K562 (cell line): ENCODE measurements at regions not wholly inside any gene's neighbourhood (a gene's known extent, or its start where the extent isn't known, plus 50 kb on each side); places are given as distances from the start of the nearest gene placed in this dataset.

ENCODE experiments used
- NR1H2 ChIP-seq: sonication (generic); formaldehyde crosslinking; IDR thresholded peaks from 2 replicates; pipeline ENCODE4 v1.4.0; 2020; ENCODE audit warnings: mild to moderate bottlenecking, missing genetic modification reagents
- U2AF1 ChIP-seq: fragments of 200-400 bp; formaldehyde crosslinking; optimal IDR thresholded peaks from 2 replicates; pipeline ENCODE3; 2017; ENCODE audit warnings: mild to moderate bottlenecking, low read depth, low read length, moderate library complexity
- ZNF699 ChIP-seq: fragments of 250-450 bp; sonication (Bioruptor Pico); IDR thresholded peaks from 2 replicates; pipeline ENCODE4 v1.8.0; 2021; ENCODE audit warnings: mild to moderate bottlenecking, moderate library complexity; ENCODE audit not compliant: insufficient replicate concordance
- TF ChIP-seq, protein P1 (sequence below): fragments of 250-450 bp; sonication (Bioruptor Pico); IDR thresholded peaks from 2 replicates; pipeline ENCODE4 v1.5.0; 2021; ENCODE audit warnings: mild to moderate bottlenecking, moderate library complexity
- TF ChIP-seq, protein P2 (sequence below): sonication (generic); formaldehyde crosslinking; IDR thresholded peaks from 2 replicates; pipeline ENCODE4 v1.9.0; 2022; ENCODE audit warnings: mild to moderate bottlenecking, missing genetic modification reagents
- TF ChIP-seq, protein P3 (sequence below): fragments of 200-800 bp; sonication (Bioruptor generic); IDR thresholded peaks from 2 replicates; pipeline ENCODE4 v1.6.1; 2016; ENCODE audit warnings: missing genetic modification characterization, missing compliant biosample characterization

DNA sequence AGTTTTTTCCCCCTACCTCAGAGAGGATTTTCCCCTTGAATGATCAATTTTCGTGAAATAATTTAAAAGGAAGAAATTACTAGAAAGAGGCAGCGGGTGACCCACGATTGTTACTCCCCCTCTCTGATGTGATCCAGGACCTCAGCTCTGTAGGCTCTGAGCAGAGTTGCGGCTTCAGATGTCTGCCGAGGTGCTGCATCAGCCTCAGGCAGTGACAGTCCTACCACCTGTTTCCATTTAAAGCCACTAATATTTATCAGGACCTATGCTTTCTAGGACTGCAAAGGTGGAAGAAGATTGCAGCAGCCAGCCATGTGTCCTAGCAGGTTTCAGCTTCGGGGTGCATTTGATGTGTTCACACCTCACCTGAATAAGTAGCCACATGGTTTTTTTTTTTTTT, 294.8 kb upstream of the C2CD4B start (continued):
- TF ChIP-seq, protein P1, sequence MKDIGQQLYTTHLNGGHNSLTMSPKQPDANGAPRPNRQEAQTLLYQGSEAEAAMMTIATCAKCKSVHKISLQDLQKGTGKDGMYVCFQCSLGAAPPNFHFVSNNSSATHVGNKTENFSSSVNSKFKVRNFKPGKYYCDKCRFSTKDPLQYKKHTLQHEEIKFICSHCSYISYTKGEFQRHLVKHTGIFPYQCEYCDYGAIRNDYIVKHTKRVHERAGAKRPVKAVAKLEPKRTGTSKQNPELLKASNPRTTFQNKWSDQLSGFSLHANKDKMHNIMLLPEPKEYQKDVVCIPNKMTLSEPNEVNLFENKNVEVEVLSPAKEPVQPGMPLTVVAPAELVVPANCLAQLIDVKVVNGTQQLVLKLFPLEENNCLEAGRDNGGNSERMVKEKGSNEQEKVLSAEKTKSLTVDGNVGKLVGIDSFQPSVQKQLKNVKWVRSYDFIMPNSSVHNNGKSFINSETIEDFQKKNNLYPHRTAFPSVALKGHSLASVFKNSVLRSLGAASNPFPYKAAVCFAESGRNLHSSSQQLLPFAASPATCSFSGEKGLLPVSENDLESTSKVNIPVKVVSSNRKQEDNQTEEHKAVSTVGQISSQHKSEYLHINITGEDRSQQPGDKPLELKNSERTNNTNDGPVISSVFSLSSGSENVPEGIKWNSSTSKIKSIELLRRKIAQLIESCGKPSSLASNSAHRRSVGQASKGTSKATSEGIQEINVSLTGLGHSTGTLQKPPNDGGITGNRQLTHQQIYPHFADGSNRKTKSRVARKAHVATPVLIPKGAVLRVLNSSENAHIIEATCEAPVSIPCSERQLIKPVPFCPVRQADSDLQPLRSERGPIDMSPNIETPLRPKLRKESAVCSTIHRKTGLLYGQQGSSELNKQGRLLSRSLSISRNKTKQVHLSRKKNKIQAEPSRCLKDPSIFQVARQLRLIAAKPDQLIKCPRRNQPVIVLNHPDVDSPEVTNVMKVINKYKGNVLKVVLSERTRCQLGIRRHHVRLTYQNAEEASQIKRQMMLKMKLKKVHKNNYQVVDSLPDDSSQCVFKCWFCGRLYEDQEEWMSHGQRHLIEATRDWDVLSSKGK (CRISPR knock-in tag), result no peak
- TF ChIP-seq U2AF1 (no peak), NR1H2 (CRISPR knock-in tag) (no peak), ZNF699 (CRISPR knock-in tag) (no peak)
- TF ChIP-seq, protein P2, sequence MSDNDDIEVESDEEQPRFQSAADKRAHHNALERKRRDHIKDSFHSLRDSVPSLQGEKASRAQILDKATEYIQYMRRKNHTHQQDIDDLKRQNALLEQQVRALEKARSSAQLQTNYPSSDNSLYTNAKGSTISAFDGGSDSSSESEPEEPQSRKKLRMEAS (CRISPR knock-in tag), result no peak
- TF ChIP-seq, protein P3, sequence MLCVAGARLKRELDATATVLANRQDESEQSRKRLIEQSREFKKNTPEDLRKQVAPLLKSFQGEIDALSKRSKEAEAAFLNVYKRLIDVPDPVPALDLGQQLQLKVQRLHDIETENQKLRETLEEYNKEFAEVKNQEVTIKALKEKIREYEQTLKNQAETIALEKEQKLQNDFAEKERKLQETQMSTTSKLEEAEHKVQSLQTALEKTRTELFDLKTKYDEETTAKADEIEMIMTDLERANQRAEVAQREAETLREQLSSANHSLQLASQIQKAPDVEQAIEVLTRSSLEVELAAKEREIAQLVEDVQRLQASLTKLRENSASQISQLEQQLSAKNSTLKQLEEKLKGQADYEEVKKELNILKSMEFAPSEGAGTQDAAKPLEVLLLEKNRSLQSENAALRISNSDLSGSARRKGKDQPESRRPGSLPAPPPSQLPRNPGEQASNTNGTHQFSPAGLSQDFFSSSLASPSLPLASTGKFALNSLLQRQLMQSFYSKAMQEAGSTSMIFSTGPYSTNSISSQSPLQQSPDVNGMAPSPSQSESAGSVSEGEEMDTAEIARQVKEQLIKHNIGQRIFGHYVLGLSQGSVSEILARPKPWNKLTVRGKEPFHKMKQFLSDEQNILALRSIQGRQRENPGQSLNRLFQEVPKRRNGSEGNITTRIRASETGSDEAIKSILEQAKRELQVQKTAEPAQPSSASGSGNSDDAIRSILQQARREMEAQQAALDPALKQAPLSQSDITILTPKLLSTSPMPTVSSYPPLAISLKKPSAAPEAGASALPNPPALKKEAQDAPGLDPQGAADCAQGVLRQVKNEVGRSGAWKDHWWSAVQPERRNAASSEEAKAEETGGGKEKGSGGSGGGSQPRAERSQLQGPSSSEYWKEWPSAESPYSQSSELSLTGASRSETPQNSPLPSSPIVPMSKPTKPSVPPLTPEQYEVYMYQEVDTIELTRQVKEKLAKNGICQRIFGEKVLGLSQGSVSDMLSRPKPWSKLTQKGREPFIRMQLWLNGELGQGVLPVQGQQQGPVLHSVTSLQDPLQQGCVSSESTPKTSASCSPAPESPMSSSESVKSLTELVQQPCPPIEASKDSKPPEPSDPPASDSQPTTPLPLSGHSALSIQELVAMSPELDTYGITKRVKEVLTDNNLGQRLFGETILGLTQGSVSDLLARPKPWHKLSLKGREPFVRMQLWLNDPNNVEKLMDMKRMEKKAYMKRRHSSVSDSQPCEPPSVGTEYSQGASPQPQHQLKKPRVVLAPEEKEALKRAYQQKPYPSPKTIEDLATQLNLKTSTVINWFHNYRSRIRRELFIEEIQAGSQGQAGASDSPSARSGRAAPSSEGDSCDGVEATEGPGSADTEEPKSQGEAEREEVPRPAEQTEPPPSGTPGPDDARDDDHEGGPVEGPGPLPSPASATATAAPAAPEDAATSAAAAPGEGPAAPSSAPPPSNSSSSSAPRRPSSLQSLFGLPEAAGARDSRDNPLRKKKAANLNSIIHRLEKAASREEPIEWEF (CRISPR knock-in tag), result no peak
